ENCODE measurements at regions not wholly inside any gene's neighbourhood (a gene's known extent, or its start where the extent isn't known, plus 50 kb on each side); places are given as distances from the start of the nearest gene placed in this dataset.

DNA sequence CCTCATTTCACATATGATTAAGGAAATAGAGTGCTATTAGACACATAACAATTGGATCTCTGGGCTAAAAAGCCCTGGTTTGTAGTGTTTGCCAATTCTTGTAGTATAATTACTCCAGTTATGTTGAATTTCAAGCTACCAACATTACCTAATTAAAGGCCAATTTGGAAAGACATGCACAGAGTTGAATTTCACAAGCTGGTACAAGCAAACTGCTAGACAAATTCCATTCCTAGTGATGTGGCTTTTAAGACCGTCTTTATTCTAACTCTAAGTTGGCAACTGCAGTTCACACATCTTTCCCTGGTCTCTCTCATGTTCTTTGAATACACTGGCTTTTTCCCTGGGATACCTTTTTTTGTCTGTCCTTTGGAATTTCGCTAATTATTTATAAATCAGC is 384.1 kb upstream of the CNTNAP2 start (continued):
- no peak for TF ChIP-seq GABPA (IDR thresholded peaks at IDR 0.05; ENCODE audit: borderline replicate concordance, insufficient read depth, low read length)
- no peak for TF ChIP-seq TAF7 (optimal IDR thresholded peaks at IDR 0.05; ENCODE audit: borderline replicate concordance, low read depth, low read length)
- no peak for TF ChIP-seq SRF (IDR thresholded peaks at IDR 0.05; ENCODE audit: low read depth, low read length)
